ENCODE measurements at regions not wholly inside any gene's neighbourhood (a gene's known extent, or its start where the extent isn't known, plus 50 kb on each side); places are given as distances from the start of the nearest gene placed in this dataset.

DNA sequence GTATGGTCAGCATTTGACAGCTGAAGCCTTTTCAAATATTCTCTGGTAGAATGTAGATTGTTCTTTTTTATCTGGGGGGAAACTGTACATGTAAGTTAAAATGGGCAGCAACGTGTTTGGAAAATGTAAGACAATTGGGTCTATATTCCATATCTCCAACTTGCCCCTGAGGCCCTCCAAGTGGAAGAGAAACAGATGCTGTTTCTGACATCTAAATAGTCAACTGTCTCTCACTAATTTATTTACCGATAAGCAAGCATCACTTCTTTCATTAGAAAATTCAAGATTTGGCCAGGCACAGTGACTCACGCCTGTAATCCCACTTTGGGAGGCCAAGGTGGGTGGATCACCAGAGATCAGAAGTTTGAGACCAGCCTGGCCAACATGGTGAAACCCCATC is 120.2 kb upstream of the TBCA start:
- no peak for TF ChIP-seq POLR2A (IDR thresholded peaks at IDR 0.05)
- TF ChIP-seq, protein P1, sequence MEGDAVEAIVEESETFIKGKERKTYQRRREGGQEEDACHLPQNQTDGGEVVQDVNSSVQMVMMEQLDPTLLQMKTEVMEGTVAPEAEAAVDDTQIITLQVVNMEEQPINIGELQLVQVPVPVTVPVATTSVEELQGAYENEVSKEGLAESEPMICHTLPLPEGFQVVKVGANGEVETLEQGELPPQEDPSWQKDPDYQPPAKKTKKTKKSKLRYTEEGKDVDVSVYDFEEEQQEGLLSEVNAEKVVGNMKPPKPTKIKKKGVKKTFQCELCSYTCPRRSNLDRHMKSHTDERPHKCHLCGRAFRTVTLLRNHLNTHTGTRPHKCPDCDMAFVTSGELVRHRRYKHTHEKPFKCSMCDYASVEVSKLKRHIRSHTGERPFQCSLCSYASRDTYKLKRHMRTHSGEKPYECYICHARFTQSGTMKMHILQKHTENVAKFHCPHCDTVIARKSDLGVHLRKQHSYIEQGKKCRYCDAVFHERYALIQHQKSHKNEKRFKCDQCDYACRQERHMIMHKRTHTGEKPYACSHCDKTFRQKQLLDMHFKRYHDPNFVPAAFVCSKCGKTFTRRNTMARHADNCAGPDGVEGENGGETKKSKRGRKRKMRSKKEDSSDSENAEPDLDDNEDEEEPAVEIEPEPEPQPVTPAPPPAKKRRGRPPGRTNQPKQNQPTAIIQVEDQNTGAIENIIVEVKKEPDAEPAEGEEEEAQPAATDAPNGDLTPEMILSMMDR (IDR thresholded peaks at IDR 0.05) = no peak

Data from Peyer's patch (tissue), 4 donors.